ENCODE measurements at regions not wholly inside any gene's neighbourhood (a gene's known extent, or its start where the extent isn't known, plus 50 kb on each side); places are given as distances from the start of the nearest gene placed in this dataset.

DNA sequence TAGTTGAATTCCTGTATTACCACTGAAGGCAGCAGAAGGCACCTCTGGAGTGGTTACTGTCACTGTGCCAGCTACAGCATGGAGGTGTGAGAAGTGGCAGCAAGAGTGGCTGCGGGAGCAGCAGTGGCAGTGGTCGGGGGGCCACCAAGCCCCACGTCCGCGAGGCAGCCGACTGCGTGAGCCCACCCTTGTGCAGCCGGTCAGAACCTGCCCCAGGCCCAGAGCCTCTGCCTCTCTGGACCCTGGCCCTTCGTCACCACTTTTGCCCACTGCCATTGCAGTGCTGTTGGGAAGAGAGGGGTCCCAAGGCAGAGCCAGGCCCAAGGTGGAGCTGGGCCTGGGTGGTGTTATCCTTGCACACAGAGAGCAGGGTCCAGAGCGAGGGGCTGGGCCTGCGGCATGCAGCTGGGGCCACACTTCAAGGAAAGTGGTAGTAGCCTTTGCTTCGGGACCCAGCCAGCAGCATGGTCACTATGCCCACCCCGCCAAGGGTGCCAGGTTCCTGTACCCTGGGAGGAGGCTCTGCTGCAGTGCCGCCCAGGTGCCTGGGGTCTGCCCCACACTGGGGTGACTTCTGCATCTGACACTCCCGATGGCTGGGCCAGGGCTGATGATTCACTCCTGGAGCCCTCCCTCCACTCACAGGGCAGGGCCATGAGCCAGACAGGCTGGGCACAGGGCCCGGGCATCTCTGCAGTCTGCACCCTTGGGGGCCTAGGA, 450.1 kb upstream of the LRATD1 start:
- no peak for DNase-seq

DNA sequence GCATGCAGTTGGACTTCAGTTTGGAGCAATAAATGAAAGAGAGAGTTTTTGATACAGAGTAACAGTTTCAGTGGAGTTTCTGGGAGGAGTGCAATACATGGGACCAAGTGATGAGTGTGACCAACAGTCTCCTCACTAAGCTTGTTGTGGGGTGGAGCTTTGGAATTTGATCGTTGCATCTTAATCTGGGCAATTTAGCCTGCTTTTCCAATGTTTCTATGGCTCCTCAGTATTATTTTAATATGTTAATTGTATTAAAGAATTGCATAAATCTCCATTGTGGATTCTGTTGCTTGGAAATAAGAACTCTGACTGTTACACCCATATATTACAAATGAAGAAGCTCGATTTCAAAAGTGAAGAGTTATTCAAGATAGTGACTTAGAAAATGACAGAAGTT, 446.6 kb upstream of the LRATD1 start:
- DNase-seq = no peak

DNA sequence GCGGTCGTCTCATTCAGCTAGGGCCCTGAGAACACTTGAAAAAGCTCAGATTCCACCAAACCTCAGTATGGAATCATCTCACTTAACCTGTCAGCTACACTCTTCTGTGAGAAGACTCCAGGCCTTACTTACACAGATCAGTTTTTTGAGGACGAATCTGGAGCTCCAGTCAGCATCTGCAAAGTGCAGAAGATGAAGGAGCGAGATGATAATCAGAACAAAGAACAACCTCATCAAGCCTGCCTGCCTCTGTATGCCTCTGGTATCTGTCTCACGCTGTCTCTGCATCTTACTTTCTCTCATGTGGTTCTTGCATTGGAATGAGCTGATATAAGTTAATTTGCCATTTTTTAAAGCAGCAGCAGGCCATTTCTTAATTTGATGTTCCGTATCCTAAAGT, 444.1 kb upstream of the LRATD1 start:
- DNase-seq = no peak

DNA sequence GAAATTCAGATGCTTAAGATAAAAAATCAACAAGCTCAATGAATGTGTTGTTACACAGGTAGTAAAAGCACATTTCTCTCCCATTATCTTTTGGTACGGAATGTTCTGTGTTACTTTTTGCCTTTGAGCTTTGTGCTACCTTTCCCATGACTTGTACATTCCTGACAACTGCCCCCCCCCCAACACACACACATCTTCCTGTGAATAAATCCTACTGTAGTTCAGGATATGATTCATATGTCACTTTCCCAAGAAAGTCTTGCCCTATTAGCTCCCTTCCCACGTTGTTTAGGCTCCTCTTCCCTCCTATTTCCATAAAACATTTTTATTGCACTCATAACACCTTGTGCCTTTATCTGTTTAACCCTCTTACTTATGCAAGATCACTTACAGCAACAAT, 442.6 kb upstream of the LRATD1 start:
- no peak for DNase-seq

DNA sequence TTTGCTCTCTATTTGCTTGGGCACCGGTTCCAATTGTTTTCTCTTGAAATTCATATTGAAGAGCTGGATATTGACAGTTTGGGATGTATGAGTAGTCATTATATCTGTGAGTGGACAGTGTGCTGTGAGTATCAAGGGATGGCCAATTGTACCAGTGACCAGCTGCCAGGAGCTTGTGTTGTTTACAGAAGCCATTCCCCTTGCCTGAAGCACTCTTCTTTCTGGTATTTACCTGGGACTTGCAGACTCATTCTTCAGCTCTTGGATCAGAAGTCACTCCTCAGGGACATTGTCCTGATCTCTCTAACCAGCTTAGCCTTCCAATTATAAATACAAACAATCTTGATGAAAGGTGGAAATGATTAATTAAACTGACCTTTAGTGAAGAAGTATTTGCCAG, 438.3 kb upstream of the LRATD1 start:
- no peak for DNase-seq

DNA sequence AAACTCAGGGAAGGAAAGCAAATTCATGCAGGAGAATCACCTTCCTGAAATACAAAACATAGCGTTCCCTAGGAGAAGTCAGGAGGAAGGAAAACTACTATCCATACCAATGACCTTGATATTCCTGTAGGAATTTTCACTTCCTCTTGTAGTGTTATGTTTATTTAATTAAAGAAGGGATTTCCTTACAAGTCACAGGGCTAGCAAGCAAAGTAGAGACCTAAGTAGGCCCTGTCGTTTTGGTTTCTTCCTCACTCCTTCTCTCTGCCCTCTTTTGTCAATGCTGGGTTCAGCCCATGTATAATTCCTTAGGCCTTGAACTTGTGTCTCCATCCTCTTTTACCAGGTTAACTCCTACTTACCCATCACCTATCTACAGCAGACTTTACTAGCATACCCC, 435.2 kb upstream of the LRATD1 start:
- no peak for DNase-seq

DNA sequence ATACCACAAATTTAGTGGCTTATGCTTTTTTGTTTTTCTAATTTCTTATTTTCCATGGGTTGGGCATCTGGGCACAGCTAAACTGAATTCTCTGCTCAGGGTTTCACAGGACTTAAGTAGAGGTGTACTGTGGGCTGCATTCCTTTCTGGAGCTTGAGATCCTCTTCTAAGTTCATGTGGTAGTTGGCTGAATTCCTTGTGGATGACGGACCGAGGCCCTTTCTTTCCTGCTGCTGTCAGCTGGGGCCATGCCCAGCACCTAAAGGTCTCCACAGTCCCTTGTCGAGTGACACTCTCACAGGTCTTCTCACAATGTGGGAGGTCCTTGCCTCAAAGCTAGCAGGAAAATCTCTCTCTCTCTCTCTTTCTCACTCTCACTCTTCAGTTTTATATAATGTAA, 433.5 kb upstream of the LRATD1 start:
- DNase-seq = no peak

DNA sequence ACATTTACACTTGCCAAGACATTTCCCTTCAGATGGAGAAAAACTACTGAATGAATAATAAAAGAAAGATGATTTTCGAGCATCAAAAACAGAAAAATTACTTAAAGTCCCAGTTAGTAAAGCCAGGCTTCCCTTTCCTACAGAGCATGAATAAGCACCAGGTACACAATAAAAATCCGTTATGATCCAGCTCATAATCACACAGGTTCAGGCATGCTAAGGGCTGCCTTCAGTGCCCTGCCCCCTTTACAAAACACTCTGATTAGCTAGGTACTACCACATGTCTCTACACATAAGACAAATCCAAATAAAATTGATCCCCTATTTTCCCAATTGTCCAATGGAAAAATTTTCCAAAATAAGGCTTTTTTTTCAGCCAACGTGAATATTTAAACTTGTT, 413.2 kb upstream of the LRATD1 start:
- no peak for DNase-seq

DNA sequence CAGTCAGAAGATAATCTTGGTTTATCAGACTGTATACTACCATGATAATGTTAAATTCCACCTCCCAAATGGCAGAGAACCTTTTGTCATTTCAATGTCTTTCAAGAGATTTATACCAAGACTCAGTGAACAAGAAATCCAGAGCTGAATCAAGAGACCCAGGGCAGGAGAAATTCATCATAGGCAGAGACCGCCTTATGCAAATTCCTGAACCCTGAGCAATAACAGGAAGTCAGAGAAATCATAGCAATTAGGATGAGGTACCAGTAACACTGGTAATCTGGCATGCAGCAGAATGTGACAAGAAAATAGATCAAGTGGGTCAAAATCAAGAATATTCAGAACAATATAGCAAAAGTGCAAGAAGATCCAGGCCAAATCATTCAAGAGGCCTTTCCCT, 412.4 kb upstream of the LRATD1 start:
- no peak for DNase-seq

DNA sequence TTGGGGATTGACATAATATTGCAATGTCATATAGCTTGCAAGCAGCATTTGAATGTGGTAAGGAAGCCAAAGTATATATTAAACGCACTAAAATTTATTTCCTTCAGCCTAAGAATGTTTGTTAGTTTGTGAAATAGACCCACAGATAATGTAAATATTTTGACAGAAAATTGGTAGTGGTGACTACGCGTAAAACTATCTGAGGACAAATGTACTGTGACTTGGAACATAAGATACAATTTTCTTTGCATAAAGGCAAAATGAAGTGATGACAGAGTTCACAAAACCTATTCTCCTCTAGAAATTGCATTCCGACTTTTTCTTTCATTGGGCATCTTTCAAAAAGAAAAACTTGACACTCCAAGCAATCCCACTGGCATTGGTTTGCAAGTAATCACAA, 411.1 kb upstream of the LRATD1 start:
- no peak for DNase-seq

DNA sequence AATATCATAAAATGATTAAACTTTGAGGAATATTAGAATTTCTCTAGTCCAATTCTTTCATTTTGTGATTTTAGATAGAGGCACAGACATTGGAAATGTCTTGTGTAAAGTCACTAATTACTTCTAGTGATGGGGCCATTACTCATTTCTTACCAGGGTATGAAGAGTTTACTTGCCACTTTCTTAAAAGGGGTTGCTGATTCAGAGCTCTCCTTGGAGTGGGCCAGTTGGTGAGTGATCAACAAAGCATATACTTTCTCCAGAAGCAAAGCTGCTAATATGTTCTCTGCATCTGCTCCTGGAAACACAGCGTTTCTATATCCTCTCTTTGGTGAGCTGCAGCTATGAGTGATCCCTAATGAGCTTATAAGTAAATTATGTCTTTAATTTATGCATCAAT, 408.9 kb upstream of the LRATD1 start:
- DNase-seq = no peak

DNA sequence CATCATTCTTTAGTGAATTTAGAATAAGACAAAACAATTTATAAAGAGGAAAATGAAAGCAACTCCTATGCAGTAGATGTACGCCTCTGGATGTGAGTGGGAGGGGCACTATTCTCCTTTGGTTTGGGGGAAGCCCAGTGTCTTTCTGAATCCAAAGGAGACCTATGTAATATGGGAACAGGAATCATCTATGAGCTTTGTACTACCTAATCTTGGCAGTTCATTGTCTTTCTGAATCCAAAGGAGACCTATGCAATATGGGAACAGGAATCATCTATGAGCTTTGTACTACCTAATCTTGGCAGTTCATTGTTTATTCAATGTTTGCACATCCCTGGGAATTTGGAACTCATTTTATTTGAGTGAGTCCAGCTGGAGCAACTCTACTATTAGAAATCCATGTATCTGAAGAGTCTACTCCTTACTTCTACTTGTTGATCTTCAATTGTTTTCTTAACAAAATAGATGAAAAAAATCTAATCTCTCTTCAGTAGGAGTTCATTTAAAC, 401.1 kb upstream of the LRATD1 start:
- DNase-seq = no peak

DNA sequence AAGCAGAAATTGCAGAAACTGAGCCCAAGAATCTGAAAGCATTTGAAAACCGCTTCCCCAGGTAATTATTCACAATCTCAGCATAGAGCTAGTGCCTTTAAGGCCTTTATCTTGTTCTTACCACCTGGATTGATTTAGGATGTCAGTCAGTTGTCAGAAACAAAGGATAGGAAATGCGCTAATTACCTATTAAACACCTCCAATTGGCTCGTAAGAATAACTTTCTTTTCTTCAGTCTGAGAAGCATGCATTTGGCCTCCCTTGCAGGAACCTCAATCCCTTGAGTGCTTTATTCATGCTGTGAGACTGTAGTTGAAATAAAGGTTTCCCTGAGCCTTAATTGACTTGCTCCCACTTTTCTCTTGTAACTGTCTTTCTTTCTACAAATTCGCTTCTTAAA, 400.3 kb upstream of the LRATD1 start:
- no peak for DNase-seq

DNA sequence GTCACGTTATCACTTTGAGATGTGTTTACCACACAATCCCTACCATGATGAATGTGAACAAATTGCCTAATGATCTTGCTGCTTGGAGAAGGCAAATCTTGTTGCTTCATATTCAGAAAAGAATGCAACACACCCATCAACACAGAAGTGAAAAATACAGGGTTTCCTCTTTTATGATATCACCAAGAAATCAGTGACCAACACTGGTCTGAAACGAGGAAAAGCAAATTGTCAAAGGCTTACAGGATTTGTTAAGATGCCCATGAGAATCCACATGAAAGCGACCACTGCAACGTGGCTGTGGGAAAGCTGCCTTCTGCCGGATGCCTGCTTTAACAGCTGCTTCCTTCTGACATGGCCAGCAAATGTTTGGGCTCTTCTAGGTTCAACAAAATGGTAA, 397.6 kb upstream of the LRATD1 start:
- DNase-seq = no peak

DNA sequence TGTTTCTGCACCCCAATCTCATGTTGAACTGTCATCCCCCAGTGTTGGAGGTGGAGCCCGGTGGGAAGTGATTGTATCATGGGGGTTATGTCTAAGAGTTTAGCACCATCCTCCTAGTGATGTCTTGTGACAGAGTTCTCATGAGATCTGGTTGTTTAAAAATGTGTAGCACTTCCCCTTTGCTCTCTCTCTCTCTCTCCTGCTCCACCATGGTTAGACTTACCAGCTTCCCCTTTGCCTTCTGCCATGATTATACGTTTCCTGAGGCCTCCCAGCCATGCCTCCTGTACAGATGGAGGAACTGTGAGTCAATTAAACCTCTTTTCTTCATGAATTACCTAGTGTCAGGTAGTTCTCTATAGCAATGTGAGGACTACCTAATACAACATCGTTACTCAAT, 396.9 kb upstream of the LRATD1 start:
- DNase-seq = no peak

DNA sequence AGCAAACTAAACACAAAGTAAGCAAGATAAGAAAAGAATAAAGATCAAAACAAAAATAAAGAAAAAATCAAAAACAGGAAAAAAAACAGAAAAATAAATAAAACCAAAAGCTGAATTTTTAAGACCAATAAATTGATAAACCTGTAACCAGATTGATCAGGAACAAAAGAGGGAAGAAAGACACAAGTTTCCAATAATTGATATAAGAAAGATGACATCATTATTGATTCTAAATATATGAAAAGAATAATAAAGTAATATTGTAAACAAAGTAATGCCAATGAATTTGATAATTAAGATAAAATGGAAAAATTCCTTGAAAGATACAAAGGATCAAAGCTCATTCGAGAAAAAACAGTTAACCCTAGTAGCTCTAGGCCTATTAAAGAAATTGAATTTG, 394.6 kb upstream of the LRATD1 start:
- DNase-seq = no peak

DNA sequence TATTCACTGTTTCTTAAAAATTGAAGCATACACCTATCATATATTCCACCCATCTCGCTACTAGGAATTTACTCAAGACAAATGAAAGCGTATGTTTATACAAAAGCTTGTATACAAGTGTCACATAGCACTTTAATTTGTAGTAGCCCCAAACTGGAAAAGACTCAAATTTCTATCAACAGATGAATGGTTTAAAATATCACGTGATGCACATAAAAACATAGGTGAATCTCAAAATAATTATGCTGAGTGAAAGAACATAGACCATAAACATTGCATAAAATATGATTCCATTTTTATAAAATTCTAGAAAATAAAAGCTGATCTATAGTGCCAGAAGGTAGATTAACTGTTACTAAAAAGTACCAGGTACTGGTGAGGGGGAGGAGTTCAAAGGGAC, 392.9 kb upstream of the LRATD1 start:
- no peak for DNase-seq

DNA sequence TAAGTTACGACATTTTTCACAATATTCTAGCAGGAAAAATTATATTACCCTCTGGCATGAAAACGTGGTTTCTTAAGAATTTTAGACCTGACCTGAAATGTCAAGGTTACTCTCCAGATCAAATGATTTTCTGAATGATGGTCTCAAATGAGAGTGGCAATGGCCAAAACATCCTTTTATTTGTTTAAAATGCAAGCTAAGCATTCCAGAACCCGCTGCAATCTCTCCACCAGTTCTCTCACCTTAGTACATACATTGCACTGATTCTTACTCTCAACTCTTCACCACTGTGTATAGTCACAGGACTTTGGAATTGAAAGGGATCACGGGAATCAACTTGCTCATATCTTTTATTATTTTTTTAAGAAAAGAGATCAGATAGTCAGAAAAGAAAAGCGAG, 391.6 kb upstream of the LRATD1 start:
- no peak for DNase-seq

DNA sequence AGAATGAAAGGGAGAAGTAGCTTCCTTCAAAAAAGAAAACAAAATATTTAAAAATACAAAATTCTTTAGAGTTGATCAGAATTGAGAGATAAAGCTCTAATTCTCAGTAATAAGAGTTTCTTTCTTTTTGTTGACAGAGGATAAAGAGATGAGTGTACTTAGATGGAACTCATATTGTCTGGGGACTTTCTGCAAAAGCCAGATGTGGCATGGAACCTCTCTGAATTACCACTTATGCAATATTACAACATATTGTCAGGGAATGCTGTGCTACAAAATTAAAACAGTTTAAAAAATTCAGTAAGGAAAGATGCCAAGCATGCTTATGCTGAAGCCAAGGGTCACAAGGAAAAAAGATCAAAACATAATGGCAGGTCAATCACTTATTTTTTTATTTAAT, 386.6 kb upstream of the LRATD1 start:
- no peak for DNase-seq

DNA sequence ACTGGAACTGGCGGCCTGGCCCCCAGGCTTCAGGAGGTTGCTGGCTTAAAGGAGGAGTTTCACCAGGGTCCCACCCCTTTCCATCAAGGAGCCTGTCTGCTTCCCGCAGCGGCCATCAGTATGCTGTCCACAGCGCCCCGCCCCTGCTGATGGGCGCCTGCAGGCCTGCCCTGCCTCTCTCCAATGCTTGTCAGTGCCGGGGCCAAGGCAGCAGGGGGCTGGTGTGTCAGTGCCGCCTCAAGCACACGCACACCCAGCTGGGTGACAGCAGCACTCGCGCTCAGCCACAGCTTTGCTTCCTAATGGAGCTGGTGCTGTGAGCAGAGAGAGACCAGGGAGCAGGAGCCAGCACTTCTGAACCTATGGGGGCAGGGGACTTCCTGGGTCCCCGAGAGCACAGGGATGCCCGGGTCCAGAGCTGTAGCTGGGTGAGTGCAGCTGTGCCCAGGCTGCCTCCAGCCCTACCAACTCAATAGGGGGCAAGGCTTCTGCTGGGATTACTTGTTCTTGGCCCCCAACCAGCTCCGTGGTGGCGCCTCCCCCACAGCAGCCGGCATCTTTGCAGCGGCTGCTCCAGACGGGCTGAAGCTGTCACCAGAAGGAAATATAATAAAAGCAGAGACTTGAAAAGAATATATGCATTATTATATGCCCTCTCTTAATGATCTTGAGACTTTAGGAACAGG, 377.2 kb upstream of the LRATD1 start:
- DNase-seq = no peak

DNA sequence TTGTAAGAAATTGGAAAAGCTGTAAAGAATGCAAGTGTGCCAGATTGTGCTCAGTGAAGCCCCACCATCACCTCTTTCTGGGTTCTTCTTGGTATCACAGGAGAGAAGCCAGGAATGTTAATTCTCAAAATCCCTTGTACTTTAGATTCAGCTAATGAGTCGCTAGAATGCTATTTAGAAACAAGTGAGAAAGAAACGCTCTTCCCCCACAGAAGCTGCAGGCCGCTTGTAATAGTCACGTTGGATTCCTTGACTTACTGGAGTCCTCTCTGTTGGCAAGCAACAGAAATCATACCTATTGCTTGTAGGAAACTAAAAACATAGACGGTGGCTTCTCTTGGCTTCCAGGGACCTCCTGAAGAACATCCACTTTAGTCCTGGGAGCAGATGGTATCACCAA, 375.6 kb upstream of the LRATD1 start:
- DNase-seq = no peak

DNA sequence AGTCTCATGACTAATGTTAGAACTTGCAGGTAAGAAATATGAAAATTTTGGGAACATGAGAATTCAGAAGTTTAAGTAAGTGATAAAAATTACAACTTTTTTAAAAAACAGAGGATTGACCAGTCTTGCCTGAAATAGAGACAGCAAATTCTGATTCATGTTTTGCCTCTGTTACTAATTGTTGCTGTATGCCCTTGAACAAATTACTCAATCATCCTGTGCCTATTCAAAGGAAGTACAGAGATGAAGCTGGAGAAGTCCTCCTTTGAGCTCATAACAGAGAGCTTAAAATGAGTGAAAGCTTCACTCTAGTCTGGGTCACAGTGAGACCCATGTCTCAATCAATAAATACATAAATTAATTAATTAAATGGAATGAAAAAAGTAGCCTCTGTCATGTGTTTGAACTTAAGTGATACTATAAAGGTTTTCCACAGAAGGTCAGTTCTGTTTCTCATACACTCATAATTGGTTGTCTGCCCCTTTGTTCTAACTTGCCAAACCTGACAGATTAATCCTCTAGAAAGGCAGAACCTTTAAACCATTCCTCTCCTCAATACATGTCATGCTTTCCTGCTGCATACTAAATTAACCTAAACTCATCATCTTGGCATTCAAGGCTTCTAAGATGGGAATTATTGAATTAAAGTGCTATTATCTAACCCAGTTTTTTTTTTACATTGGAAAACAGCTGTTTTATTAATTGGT, 374.6 kb upstream of the LRATD1 start:
- DNase-seq = no peak

DNA sequence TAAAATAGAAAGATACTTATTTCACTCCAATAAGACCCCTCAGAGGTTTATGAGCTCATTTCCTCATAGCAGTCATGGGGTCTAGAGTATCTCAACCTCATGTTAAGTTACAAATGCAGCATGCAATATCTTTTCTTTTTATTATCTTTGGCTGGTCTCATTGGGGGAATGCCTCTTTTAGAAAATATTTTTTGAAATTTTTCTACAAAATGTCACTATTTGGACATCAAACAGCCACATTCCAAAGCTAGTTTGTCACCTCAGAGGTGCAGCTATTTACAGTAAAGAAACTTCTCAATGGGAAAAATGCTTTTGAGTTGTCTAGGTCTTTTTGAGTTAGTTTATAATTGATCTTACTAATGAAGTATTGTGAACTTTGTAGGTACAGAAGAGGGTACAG, 370.7 kb upstream of the LRATD1 start:
- no peak for DNase-seq
